Astrocyte of the cerebellum (primary cell): ENCODE measurements at regions not wholly inside any gene's neighbourhood (a gene's known extent, or its start where the extent isn't known, plus 50 kb on each side); places are given as distances from the start of the nearest gene placed in this dataset.
A peak's percentile ranks its signal among the peaks of the same experiment; 100 is the strongest.

Experiments used
- DNase-seq: peaks from one replicate; pipeline ENCODE4 v3.0.0-alpha.2; 2011; ENCODE audit warnings: low read depth
- H3K4me3 ChIP-seq: 2 replicates; pipeline ENCODE4 v1.5.1; 2011; ENCODE audit warnings: mild to moderate bottlenecking, low read depth, low read length, moderate library complexity
- in situ Hi-C: cut with HindIII; loops from 2 replicates; pipeline ENCODE4 v1.10.0; 2017; ENCODE audit warnings: low sequenced_read_pairs
- TF ChIP-seq, protein P1 (sequence below): IDR thresholded peaks from 2 replicates; pipeline ENCODE4 v1.5.1; 2012; ENCODE audit warnings: low read length, low read depth, moderate library complexity, mild to moderate bottlenecking; ENCODE audit errors: missing control alignments

- no peak overlapping the region for H3K4me3 ChIP-seq
- DNase-seq, result no peak
- in situ Hi-C loops, result no loop called here
- TF ChIP-seq, protein P1, sequence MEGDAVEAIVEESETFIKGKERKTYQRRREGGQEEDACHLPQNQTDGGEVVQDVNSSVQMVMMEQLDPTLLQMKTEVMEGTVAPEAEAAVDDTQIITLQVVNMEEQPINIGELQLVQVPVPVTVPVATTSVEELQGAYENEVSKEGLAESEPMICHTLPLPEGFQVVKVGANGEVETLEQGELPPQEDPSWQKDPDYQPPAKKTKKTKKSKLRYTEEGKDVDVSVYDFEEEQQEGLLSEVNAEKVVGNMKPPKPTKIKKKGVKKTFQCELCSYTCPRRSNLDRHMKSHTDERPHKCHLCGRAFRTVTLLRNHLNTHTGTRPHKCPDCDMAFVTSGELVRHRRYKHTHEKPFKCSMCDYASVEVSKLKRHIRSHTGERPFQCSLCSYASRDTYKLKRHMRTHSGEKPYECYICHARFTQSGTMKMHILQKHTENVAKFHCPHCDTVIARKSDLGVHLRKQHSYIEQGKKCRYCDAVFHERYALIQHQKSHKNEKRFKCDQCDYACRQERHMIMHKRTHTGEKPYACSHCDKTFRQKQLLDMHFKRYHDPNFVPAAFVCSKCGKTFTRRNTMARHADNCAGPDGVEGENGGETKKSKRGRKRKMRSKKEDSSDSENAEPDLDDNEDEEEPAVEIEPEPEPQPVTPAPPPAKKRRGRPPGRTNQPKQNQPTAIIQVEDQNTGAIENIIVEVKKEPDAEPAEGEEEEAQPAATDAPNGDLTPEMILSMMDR, result no peak
Measured at GRCh38 chr20:1825938-1826445, 69.2 kb upstream of the SIRPA start.

- no peak for DNase-seq
- in situ Hi-C loops, result no loop called here
- no peak overlapping the region for H3K4me3 ChIP-seq
- TF ChIP-seq, protein P1, result no peak
Measured at GRCh38 chr20:1825507-1825906, 69.7 kb upstream of the SIRPA start.

GRCh38 chr20:1824834-1825233 lies 70.4 kb upstream of the SIRPA start:
- TF ChIP-seq, protein P1, result no peak
- no peak for DNase-seq
- in situ Hi-C loops, result no loop called here
- H3K4me3 ChIP-seq, result no peak overlapping the region

DNA sequence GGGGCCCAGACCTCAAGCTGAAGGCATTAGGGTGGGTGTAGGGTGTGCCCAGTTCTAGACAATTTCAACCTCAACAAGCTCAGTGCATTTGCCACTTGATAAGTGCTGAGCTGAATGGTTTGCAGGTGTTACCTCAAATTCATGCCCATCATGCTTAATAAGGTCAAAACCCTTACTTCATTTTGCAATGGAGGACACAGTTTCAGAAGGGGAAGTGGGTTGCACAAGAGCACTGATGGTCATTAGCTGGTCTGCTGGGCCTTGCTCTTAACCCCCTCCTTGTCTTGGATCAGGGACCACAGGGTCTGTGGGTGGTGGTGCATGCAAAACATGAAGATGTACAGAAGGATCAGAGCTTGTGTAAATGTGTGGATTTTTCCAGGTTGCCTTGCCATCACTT lies 71.0 kb upstream of the SIRPA start:
- H3K4me3 ChIP-seq, result no peak overlapping the region
- TF ChIP-seq, protein P1, result no peak
- in situ Hi-C loops, result no loop called here
- no peak for DNase-seq

- TF ChIP-seq, protein P1, result no peak
- in situ Hi-C loops, result no loop called here
- no peak overlapping the region for H3K4me3 ChIP-seq
- DNase-seq, result no peak
Measured at GRCh38 chr20:1823450-1823844, 71.8 kb upstream of the SIRPA start.

DNA sequence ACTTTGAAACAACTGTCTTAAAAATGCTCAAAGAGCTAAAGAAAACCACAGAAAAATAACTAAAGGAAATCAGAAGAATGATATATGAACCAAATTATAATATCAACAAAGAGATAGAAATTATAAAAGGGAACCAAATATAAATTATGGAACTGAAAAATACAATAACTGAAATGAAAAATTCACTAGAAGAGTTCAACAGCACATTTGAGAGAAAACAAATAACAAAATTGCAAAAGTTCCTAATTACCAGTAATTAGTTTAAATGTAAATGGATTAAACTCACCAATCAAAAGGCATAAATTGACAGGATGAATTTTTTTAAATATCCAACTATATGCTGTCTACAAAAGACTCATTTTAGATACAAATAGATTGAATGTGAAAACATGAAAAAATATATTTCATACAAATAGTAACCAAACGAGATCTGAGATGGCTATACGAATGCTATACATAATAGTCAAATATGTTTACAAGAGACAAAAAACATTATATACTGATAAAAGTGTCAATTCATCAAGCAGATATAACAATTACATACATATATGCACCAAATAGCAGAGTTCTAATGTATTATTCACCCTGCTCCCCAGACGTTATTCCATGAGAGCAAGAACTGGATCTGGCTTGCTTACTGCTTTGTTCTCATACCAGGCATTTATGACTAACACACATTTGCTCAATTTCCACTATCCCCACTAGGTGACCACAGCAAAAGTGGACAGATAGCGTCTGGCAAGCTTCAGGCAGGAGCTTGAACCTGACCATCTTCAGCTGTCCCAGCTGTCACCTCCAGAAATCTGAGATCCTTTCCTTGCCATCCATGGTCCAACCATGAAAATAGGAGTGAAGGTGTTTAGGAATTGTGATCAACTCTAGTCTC lies 72.4 kb upstream of the SIRPA start:
- no peak for DNase-seq
- TF ChIP-seq, protein P1, result peak; percentile 16
- in situ Hi-C loops, result no loop called here
- H3K4me3 ChIP-seq, result no peak overlapping the region
